IMR-90 (cell line): ENCODE measurements at regions not wholly inside any gene's neighbourhood (a gene's known extent, or its start where the extent isn't known, plus 50 kb on each side); places are given as distances from the start of the nearest gene placed in this dataset.

ENCODE experiments used
- ATAC-seq: fragments of 200-7000 bp; cut with Tn5 transposase; 2 replicates; pipeline ENCODE4 v1.9.1; 2020; ENCODE audit warnings: low read depth, mild to moderate bottlenecking, moderate library complexity
- BruUV-seq: library from RNA; stranded (reverse); fragments of 400-500 nt; replicated peaks from 2 replicates; lab custom pipeline; 2021; lab: Mats Ljungman, UMichigan
- CTCF ChIA-PET: fragments of 300-600 bp; formaldehyde crosslinking; extraction: SDS; loops from one replicate; lab custom pipeline; 2021; ENCODE audit warnings: antibody characterized with exemption; lab: Yijun Ruan, JAX
- POLR2A ChIA-PET: fragments of 300-600 bp; sonication (Branson Sonifier 250); formaldehyde crosslinking; loops from one replicate; lab custom pipeline; 2022; ENCODE audit warnings: antibody characterized with exemption; ENCODE audit not compliant: unreplicated experiment; lab: Charles Lee
- DNase-seq: peaks from one replicate; pipeline ENCODE4 v3.0.0; 2013
- H2AFZ ChIP-seq: replicated peaks from 2 replicates; pipeline ENCODE3; 2013; ENCODE audit warnings: low read length, mild to moderate bottlenecking; ENCODE audit not compliant: poor library complexity
- H2AK5ac ChIP-seq: 2 replicates; pipeline ENCODE4 v1.6.1; 2013; ENCODE audit warnings: low read depth, low read length, inconsistent platforms
- H2AK9ac ChIP-seq: replicated peaks from 2 replicates; pipeline ENCODE3; 2013; ENCODE audit warnings: mild to moderate bottlenecking, low read depth, low read length, moderate library complexity; ENCODE audit not compliant: poor library complexity
- H2BK120ac ChIP-seq: 2 replicates; pipeline ENCODE4 v1.6.1; 2013; ENCODE audit warnings: low read depth, low read length, inconsistent platforms
- H2BK15ac ChIP-seq: 3 replicates; pipeline ENCODE4 v1.6.1; 2013; ENCODE audit warnings: low read depth, low read length, inconsistent platforms
- H2BK20ac ChIP-seq: 2 replicates; pipeline ENCODE4 v1.6.1; 2013; ENCODE audit warnings: low read depth, mild to moderate bottlenecking, inconsistent platforms, low read length, moderate library complexity
- H2BK5ac ChIP-seq: 2 replicates; pipeline ENCODE4 v1.6.1; 2013; ENCODE audit warnings: mild to moderate bottlenecking, low read depth, low read length, inconsistent platforms; ENCODE audit not compliant: poor library complexity, severe bottlenecking
- H3K14ac ChIP-seq: replicated peaks from 2 replicates; pipeline ENCODE4 v1.6.1; 2013; ENCODE audit warnings: low read depth, low read length, inconsistent platforms
- H3K18ac ChIP-seq: 2 replicates; pipeline ENCODE4 v1.6.1; 2013; ENCODE audit warnings: low read depth, low read length, control low read depth
- H3K23ac ChIP-seq: 2 replicates; pipeline ENCODE4 v1.6.1; 2013; ENCODE audit warnings: low read depth, low read length, inconsistent platforms
- H3K27ac ChIP-seq: 2 replicates; pipeline ENCODE4 v1.5.1; 2013; ENCODE audit warnings: mild to moderate bottlenecking, control low read depth, low read length; ENCODE audit not compliant: insufficient read depth
- H3K27me3 ChIP-seq: 2 replicates; pipeline ENCODE4 v1.6.1; 2013; ENCODE audit warnings: low read length; ENCODE audit not compliant: control insufficient read depth, insufficient read depth
- H3K36me3 ChIP-seq: 2 replicates; pipeline ENCODE4 v1.6.1; 2013; ENCODE audit warnings: low read length, mixed read lengths; ENCODE audit not compliant: control insufficient read depth, insufficient read depth
- H3K4ac ChIP-seq: 2 replicates; pipeline ENCODE4 v1.6.1; 2013; ENCODE audit warnings: low read depth, low read length, inconsistent platforms
- H3K4me1 ChIP-seq: 2 replicates; pipeline ENCODE4 v1.6.1; 2013; ENCODE audit warnings: low read length, mixed read lengths; ENCODE audit not compliant: control insufficient read depth, insufficient read depth
- H3K4me2 ChIP-seq: 2 replicates; pipeline ENCODE4 v1.6.1; 2013; ENCODE audit warnings: low read depth, mild to moderate bottlenecking, control low read depth, low read length, moderate library complexity
- H3K4me3 ChIP-seq: 2 replicates; pipeline ENCODE4 v1.5.1; 2013; ENCODE audit warnings: low read depth, mild to moderate bottlenecking, control low read depth, low read length, moderate library complexity; ENCODE audit not compliant: insufficient read depth
- H3K56ac ChIP-seq: 2 replicates; pipeline ENCODE4 v1.6.1; 2013; ENCODE audit warnings: low read length, inconsistent platforms; ENCODE audit not compliant: insufficient read depth; ENCODE audit errors: extremely low read depth
- H3K79me1 ChIP-seq, 2 experiments: 2 replicates each; pipeline ENCODE4 v1.6.1; 2013; ENCODE audit warnings: low read length in 2 of 2, inconsistent platforms in 1 of 2, low read depth in 1 of 2
- H3K9ac ChIP-seq: 2 replicates; pipeline ENCODE4 v1.6.1; 2013; ENCODE audit warnings: low read depth, low read length, control low read depth
- H3K9me1 ChIP-seq: 2 replicates; pipeline ENCODE4 v1.6.1; 2013; ENCODE audit warnings: low read length, inconsistent platforms; ENCODE audit not compliant: insufficient read depth
- H3K9me3 ChIP-seq: 2 replicates; pipeline ENCODE4 v1.6.1; 2013; ENCODE audit warnings: low read length; ENCODE audit not compliant: control insufficient read depth, insufficient read depth
- H4K20me1 ChIP-seq: 2 replicates; pipeline ENCODE4 v1.6.1; 2013; ENCODE audit warnings: low read length, inconsistent platforms; ENCODE audit not compliant: insufficient read depth
- H4K5ac ChIP-seq: 2 replicates; pipeline ENCODE4 v1.6.1; 2013; ENCODE audit warnings: mild to moderate bottlenecking, low read depth, low read length, control low read depth
- H4K8ac ChIP-seq, 2 experiments: 2 replicates each; pipeline ENCODE4 v1.6.1; 2013; ENCODE audit warnings: low read depth in 2 of 2, low read length in 2 of 2, control low read depth in 1 of 2, inconsistent platforms in 1 of 2
- H4K91ac ChIP-seq: 2 replicates; pipeline ENCODE4 v1.6.1; 2013; ENCODE audit warnings: low read depth, low read length, inconsistent platforms; ENCODE audit not compliant: insufficient read depth
- MXI1 ChIP-seq: IDR thresholded peaks from 2 replicates; pipeline ENCODE4 v1.6.1; 2012; ENCODE audit warnings: low read depth, mild to moderate bottlenecking, low read length, moderate library complexity, borderline replicate concordance
- WGBS, 2 experiments: methylation state at CpG; one replicate each; pipeline versions ENCODE4 v1.1.5 to v1.1.7; 2013; ENCODE audit warnings: missing lambda C conversion rate in 2 of 2; ENCODE audit not compliant: insufficient read length in 1 of 2; ENCODE audit errors: extremely low coverage in 2 of 2; 5-methylcytosine and 5-hydroxymethylcytosine counted together
- dilution Hi-C: fragments of 300-500 bp; cut with HindIII; formaldehyde crosslinking; loops from one replicate; pipeline ENCODE4 v1.14.3; 2018; ENCODE audit warnings: low sequenced_read_pairs; ENCODE audit not compliant: unreplicated experiment
- in situ Hi-C: fragments of 300-500 bp; cut with MboI; formaldehyde crosslinking; loops from 3 replicates; pipeline ENCODE4 v1.14.3; 2019; ENCODE audit warnings: low sequenced_read_pairs, inconsistent platforms, mixed read lengths
- intact Hi-C: fragments of 100-400 bp; cut with micrococcal nuclease; formaldehyde crosslinking; loops from 2 replicates; pipeline ENCODE4 v1.10.0; 2022
- TF ChIP-seq, protein P1 (sequence below): conservative IDR thresholded peaks from 2 replicates; pipeline ENCODE4 v1.5.1; 2012; ENCODE audit warnings: mild to moderate bottlenecking, low read depth, low read length, improper control_type of control experiment

DNA sequence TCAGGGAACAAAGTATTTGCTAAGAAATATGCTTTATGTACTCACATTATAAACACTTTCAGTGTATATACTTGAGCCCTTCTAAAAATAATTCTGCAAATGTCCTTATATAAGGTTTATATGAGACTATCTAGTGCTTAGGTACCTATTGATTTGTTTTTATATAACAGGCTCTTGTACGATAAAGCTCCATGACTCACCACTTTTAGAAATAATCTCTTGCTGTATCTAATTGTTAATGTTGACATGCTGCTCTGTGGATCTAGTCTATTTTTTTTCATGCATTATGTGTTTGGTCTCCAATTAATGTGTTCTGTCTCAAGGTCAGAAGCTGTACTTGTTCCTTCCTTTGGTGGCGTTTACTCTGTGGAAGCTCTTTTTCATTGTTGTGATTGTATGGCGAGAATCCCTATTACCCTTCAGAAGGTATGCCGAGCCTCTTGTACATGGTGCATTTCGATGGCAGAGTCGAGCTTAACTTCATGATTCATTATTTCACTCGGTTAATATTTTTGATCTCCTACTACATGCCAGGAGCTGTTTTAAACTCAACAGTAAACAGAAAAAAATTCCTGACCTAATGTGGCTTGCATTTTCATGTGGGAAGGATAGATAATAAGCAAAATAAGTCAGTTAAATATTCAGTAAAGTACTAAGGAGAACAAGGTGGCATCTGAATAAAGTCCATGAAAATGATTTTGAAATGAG lies 361.6 kb downstream of the COG6 start:
- intact Hi-C loops, result no loop called here
- in situ Hi-C loops, result no loop called here
- Histone ChIP-seq H3K14ac (no peak overlapping the region), H3K9ac (no peak overlapping the region), H2BK120ac (no peak overlapping the region), H3K36me3 (no peaks in the 10 kb centered on the region), H2AFZ (no peak overlapping the region), H3K9me1 (no peaks in the 10 kb centered on the region), H4K5ac (no peak overlapping the region), H2BK5ac (no peak overlapping the region), H3K27me3 (no peaks in the 10 kb centered on the region), H3K4ac (no peak overlapping the region), H4K20me1 (no peaks in the 10 kb centered on the region), H3K27ac (no peak overlapping the region), H2AK9ac (no peak overlapping the region), H3K9me3 (no peaks in the 10 kb centered on the region), H2BK20ac (no peak overlapping the region), H2AK5ac (no peak overlapping the region), H3K23ac (no peak overlapping the region), H4K8ac (no peak overlapping the region), H3K4me2 (no peak overlapping the region), H3K4me3 (no peak overlapping the region), H3K18ac (no peak overlapping the region), H2BK15ac (no peak overlapping the region), H3K4me1 (no peaks in the 10 kb centered on the region), H3K79me1 (no peaks in the 10 kb centered on the region), H4K91ac (no peak overlapping the region), H3K56ac (no peak overlapping the region)
- TF ChIP-seq, protein P1, sequence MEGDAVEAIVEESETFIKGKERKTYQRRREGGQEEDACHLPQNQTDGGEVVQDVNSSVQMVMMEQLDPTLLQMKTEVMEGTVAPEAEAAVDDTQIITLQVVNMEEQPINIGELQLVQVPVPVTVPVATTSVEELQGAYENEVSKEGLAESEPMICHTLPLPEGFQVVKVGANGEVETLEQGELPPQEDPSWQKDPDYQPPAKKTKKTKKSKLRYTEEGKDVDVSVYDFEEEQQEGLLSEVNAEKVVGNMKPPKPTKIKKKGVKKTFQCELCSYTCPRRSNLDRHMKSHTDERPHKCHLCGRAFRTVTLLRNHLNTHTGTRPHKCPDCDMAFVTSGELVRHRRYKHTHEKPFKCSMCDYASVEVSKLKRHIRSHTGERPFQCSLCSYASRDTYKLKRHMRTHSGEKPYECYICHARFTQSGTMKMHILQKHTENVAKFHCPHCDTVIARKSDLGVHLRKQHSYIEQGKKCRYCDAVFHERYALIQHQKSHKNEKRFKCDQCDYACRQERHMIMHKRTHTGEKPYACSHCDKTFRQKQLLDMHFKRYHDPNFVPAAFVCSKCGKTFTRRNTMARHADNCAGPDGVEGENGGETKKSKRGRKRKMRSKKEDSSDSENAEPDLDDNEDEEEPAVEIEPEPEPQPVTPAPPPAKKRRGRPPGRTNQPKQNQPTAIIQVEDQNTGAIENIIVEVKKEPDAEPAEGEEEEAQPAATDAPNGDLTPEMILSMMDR, result no peak
- no peak for TF ChIP-seq MXI1
- CTCF ChIA-PET, result no interaction called here
- POLR2A ChIA-PET, result no interaction called here
- BruUV-seq, result no TSS peak
- DNase-seq, result no peak
- WGBS, 2 experiments, result no CpG with 5 or more reads among the region's 7 CpGs
- dilution Hi-C loops, result no loop called here
- no peak for ATAC-seq
